IMR-90 (cell line): ENCODE measurements at regions not wholly inside any gene's neighbourhood (a gene's known extent, or its start where the extent isn't known, plus 50 kb on each side); places are given as distances from the start of the nearest gene placed in this dataset.

Source experiments
- ATAC-seq: fragments of 200-7000 bp; cut with Tn5 transposase; 2 replicates; pipeline ENCODE4 v1.9.1; 2020; ENCODE audit warnings: low read depth, mild to moderate bottlenecking, moderate library complexity
- BruUV-seq: library from RNA; stranded (reverse); fragments of 400-500 nt; replicated peaks from 2 replicates; lab custom pipeline; 2021; lab: Mats Ljungman, UMichigan
- CTCF ChIA-PET: fragments of 300-600 bp; formaldehyde crosslinking; extraction: SDS; loops from one replicate; lab custom pipeline; 2021; ENCODE audit warnings: antibody characterized with exemption; lab: Yijun Ruan, JAX
- POLR2A ChIA-PET: fragments of 300-600 bp; sonication (Branson Sonifier 250); formaldehyde crosslinking; loops from one replicate; lab custom pipeline; 2022; ENCODE audit warnings: antibody characterized with exemption; ENCODE audit not compliant: unreplicated experiment; lab: Charles Lee
- DNase-seq: peaks from one replicate; pipeline ENCODE4 v3.0.0; 2013
- H2AFZ ChIP-seq: replicated peaks from 2 replicates; pipeline ENCODE3; 2013; ENCODE audit warnings: low read length, mild to moderate bottlenecking; ENCODE audit not compliant: poor library complexity
- H2AK5ac ChIP-seq: 2 replicates; pipeline ENCODE4 v1.6.1; 2013; ENCODE audit warnings: low read depth, low read length, inconsistent platforms
- H2AK9ac ChIP-seq: replicated peaks from 2 replicates; pipeline ENCODE3; 2013; ENCODE audit warnings: mild to moderate bottlenecking, low read depth, low read length, moderate library complexity; ENCODE audit not compliant: poor library complexity
- H2BK120ac ChIP-seq: 2 replicates; pipeline ENCODE4 v1.6.1; 2013; ENCODE audit warnings: low read depth, low read length, inconsistent platforms
- H2BK15ac ChIP-seq: 3 replicates; pipeline ENCODE4 v1.6.1; 2013; ENCODE audit warnings: low read depth, low read length, inconsistent platforms
- H2BK20ac ChIP-seq: 2 replicates; pipeline ENCODE4 v1.6.1; 2013; ENCODE audit warnings: low read depth, mild to moderate bottlenecking, inconsistent platforms, low read length, moderate library complexity
- H2BK5ac ChIP-seq: 2 replicates; pipeline ENCODE4 v1.6.1; 2013; ENCODE audit warnings: mild to moderate bottlenecking, low read depth, low read length, inconsistent platforms; ENCODE audit not compliant: poor library complexity, severe bottlenecking
- H3K14ac ChIP-seq: replicated peaks from 2 replicates; pipeline ENCODE4 v1.6.1; 2013; ENCODE audit warnings: low read depth, low read length, inconsistent platforms
- H3K18ac ChIP-seq: 2 replicates; pipeline ENCODE4 v1.6.1; 2013; ENCODE audit warnings: low read depth, low read length, control low read depth
- H3K23ac ChIP-seq: 2 replicates; pipeline ENCODE4 v1.6.1; 2013; ENCODE audit warnings: low read depth, low read length, inconsistent platforms
- H3K27ac ChIP-seq: 2 replicates; pipeline ENCODE4 v1.5.1; 2013; ENCODE audit warnings: mild to moderate bottlenecking, control low read depth, low read length; ENCODE audit not compliant: insufficient read depth
- H3K27me3 ChIP-seq: 2 replicates; pipeline ENCODE4 v1.6.1; 2013; ENCODE audit warnings: low read length; ENCODE audit not compliant: control insufficient read depth, insufficient read depth
- H3K36me3 ChIP-seq: 2 replicates; pipeline ENCODE4 v1.6.1; 2013; ENCODE audit warnings: low read length, mixed read lengths; ENCODE audit not compliant: control insufficient read depth, insufficient read depth
- H3K4ac ChIP-seq: 2 replicates; pipeline ENCODE4 v1.6.1; 2013; ENCODE audit warnings: low read depth, low read length, inconsistent platforms
- H3K4me1 ChIP-seq: 2 replicates; pipeline ENCODE4 v1.6.1; 2013; ENCODE audit warnings: low read length, mixed read lengths; ENCODE audit not compliant: control insufficient read depth, insufficient read depth
- H3K4me2 ChIP-seq: 2 replicates; pipeline ENCODE4 v1.6.1; 2013; ENCODE audit warnings: low read depth, mild to moderate bottlenecking, control low read depth, low read length, moderate library complexity
- H3K4me3 ChIP-seq: 2 replicates; pipeline ENCODE4 v1.5.1; 2013; ENCODE audit warnings: low read depth, mild to moderate bottlenecking, control low read depth, low read length, moderate library complexity; ENCODE audit not compliant: insufficient read depth
- H3K56ac ChIP-seq: 2 replicates; pipeline ENCODE4 v1.6.1; 2013; ENCODE audit warnings: low read length, inconsistent platforms; ENCODE audit not compliant: insufficient read depth; ENCODE audit errors: extremely low read depth
- H3K79me1 ChIP-seq, 2 experiments: 2 replicates each; pipeline ENCODE4 v1.6.1; 2013; ENCODE audit warnings: low read length in 2 of 2, inconsistent platforms in 1 of 2, low read depth in 1 of 2
- H3K9ac ChIP-seq: 2 replicates; pipeline ENCODE4 v1.6.1; 2013; ENCODE audit warnings: low read depth, low read length, control low read depth
- H3K9me1 ChIP-seq: 2 replicates; pipeline ENCODE4 v1.6.1; 2013; ENCODE audit warnings: low read length, inconsistent platforms; ENCODE audit not compliant: insufficient read depth
- H3K9me3 ChIP-seq: 2 replicates; pipeline ENCODE4 v1.6.1; 2013; ENCODE audit warnings: low read length; ENCODE audit not compliant: control insufficient read depth, insufficient read depth
- H4K20me1 ChIP-seq: 2 replicates; pipeline ENCODE4 v1.6.1; 2013; ENCODE audit warnings: low read length, inconsistent platforms; ENCODE audit not compliant: insufficient read depth
- H4K5ac ChIP-seq: 2 replicates; pipeline ENCODE4 v1.6.1; 2013; ENCODE audit warnings: mild to moderate bottlenecking, low read depth, low read length, control low read depth
- H4K8ac ChIP-seq, 2 experiments: 2 replicates each; pipeline ENCODE4 v1.6.1; 2013; ENCODE audit warnings: low read depth in 2 of 2, low read length in 2 of 2, control low read depth in 1 of 2, inconsistent platforms in 1 of 2
- H4K91ac ChIP-seq: 2 replicates; pipeline ENCODE4 v1.6.1; 2013; ENCODE audit warnings: low read depth, low read length, inconsistent platforms; ENCODE audit not compliant: insufficient read depth
- CHD1 ChIP-seq: IDR thresholded peaks from 2 replicates; pipeline ENCODE4 v1.6.1; 2012; ENCODE audit warnings: low read depth, low read length, improper control_type of control experiment
- NFE2L2 ChIP-seq: fragments of 150-350 bp; IDR thresholded peaks from 2 replicates; pipeline ENCODE4 v1.6.1; 2016; ENCODE audit warnings: low read depth, mild to moderate bottlenecking, low read length
- POLR2A ChIP-seq: IDR thresholded peaks from 2 replicates; pipeline ENCODE4 v1.6.1; 2012; ENCODE audit warnings: mild to moderate bottlenecking, low read depth, low read length
- RCOR1 ChIP-seq: IDR thresholded peaks from 2 replicates; pipeline ENCODE4 v1.6.1; 2012; ENCODE audit warnings: mild to moderate bottlenecking, low read length, improper control_type of control experiment; ENCODE audit not compliant: insufficient replicate concordance
- SMC3 ChIP-seq: fragments of 150-350 bp; IDR thresholded peaks from 2 replicates; pipeline ENCODE4 v1.6.1; 2016; ENCODE audit warnings: low read depth, mild to moderate bottlenecking, antibody characterized with exemption, low read length, moderate library complexity
- USF2 ChIP-seq: fragments of 150-350 bp; IDR thresholded peaks from 2 replicates; pipeline ENCODE4 v1.6.1; 2017; ENCODE audit warnings: mild to moderate bottlenecking, antibody characterized with exemption, low read length, low read depth
- WGBS, 2 experiments: methylation state at CpG; one replicate each; pipeline versions ENCODE4 v1.1.5 to v1.1.7; 2013; ENCODE audit warnings: missing lambda C conversion rate in 2 of 2; ENCODE audit not compliant: insufficient read length in 1 of 2; ENCODE audit errors: extremely low coverage in 2 of 2; 5-methylcytosine and 5-hydroxymethylcytosine counted together
- dilution Hi-C: fragments of 300-500 bp; cut with HindIII; formaldehyde crosslinking; loops from one replicate; pipeline ENCODE4 v1.14.3; 2018; ENCODE audit warnings: low sequenced_read_pairs; ENCODE audit not compliant: unreplicated experiment
- in situ Hi-C: fragments of 300-500 bp; cut with MboI; formaldehyde crosslinking; loops from 3 replicates; pipeline ENCODE4 v1.14.3; 2019; ENCODE audit warnings: low sequenced_read_pairs, inconsistent platforms, mixed read lengths
- intact Hi-C: fragments of 100-400 bp; cut with micrococcal nuclease; formaldehyde crosslinking; loops from 2 replicates; pipeline ENCODE4 v1.10.0; 2022

DNA sequence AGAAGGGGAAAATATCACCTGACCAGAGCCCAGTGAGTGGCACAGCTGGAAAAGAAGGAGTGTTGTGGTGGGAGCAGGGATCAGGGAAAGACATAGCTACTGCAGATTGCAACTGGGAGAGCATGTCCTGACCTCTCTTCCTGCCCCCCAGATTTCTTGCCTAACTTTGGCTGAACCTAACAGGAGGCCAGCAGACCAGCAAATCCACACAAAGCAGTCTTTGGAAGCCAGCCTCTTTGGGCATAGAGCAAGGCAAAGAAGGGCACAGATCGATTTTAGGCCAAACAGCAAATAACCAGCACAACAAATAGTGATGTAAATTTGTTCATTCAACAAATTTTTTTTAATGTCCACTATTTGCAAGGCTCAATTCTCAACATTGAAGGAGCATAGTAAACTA lies 433.2 kb upstream of the GHITM start:
- H3K9me1 ChIP-seq = no peaks in the 10 kb centered on the region
- no peak overlapping the region for H3K4me2 ChIP-seq
- in situ Hi-C loops = no loop called here
- H2BK5ac ChIP-seq = no peak overlapping the region
- H2AK9ac ChIP-seq = no peak overlapping the region
- no peaks in the 10 kb centered on the region for H4K20me1 ChIP-seq
- DNase-seq = no peak
- H3K27ac ChIP-seq = no peak overlapping the region
- H2BK15ac ChIP-seq = no peak overlapping the region
- no peak overlapping the region for H2AK5ac ChIP-seq
- H4K8ac ChIP-seq = no peak overlapping the region
- ATAC-seq = no peak
- H3K9ac ChIP-seq = no peak overlapping the region
- dilution Hi-C loops = no loop called here
- WGBS, 2 experiments = no CpG with 5 or more reads among the region's 1 CpG
- intact Hi-C loops = no loop called here
- ChIA-PET POLR2A (no interaction called here), CTCF (interaction anchor here (0.6 kb wide), 1 partner anchor 1054 kb away, joined by 3 read pairs; no protein-coding TSS in a partner anchor)
- H4K5ac ChIP-seq = no peak overlapping the region
- no peak overlapping the region for H2BK120ac ChIP-seq
- no peaks in the 10 kb centered on the region for H3K79me1 ChIP-seq
- H3K56ac ChIP-seq = no peak overlapping the region
- no peak overlapping the region for H3K14ac ChIP-seq
- H3K18ac ChIP-seq = no peak overlapping the region
- H3K23ac ChIP-seq = no peak overlapping the region
- TF ChIP-seq USF2 (no peak), POLR2A (no peak), CHD1 (no peak), NFE2L2 (no peak), SMC3 (no peak), RCOR1 (no peak)
- H3K4me3 ChIP-seq = no peak overlapping the region
- BruUV-seq = no TSS peak
- H3K4me1 ChIP-seq = no peaks in the 10 kb centered on the region
- no peak overlapping the region for H2AFZ ChIP-seq
- peaks cover 16% of the 10 kb centered on the region for H3K9me3 ChIP-seq
- H4K91ac ChIP-seq = no peak overlapping the region
- no peak overlapping the region for H2BK20ac ChIP-seq
- no peaks in the 10 kb centered on the region for H3K36me3 ChIP-seq
- H3K4ac ChIP-seq = no peak overlapping the region
- no peaks in the 10 kb centered on the region for H3K27me3 ChIP-seq
